ENCODE measurements at regions not wholly inside any gene's neighbourhood (a gene's known extent, or its start where the extent isn't known, plus 50 kb on each side); places are given as distances from the start of the nearest gene placed in this dataset.

DNA sequence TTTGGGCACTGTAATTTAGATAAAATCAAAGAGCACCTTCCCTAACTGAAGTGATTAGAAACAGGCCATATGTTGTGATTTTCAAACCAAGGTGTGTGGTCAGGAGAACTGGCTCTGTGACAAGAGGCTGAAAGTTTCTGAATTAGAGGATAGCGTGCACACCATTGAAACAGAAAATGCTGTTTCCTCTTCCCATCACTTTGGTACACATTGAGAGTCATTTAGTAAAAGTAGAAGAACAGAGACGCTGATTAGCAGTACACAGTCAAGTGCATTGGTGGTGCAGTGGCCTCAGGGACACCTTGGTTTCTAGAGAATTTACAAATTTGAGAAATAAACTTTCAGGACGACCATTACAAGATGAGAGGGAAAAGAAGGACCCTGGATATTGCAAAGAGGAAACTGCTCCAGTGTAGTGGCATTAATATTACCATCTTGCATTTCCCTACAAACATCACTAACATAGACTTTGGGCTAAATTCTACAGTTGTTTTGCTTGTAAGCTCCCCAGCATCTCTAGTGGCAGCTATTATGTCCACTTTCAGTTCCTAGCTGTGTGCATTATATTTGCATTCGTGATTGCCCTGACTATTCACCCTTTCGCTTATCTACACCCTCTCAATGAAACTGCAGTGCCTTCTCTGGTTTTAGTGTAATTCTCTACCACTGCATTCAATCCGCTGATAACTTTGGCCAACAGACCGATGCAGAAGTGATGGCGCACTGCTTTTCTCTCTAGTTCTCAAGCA lies 728.1 kb upstream of the GRM7 start:
- no peaks in the 10 kb centered on the region for H3F3A ChIP-seq (ENCODE audit: insufficient read depth, low read length)
- no peaks in the 10 kb centered on the region for H3K79me2 ChIP-seq (ENCODE audit: low read length)
- H3K9me2 ChIP-seq (replicated peaks; ENCODE audit: insufficient read depth, low read length) = no peaks in the 10 kb centered on the region
- H3K9ac ChIP-seq (ENCODE audit: low read length) = no peak overlapping the region
- TF ChIP-seq, protein P1, sequence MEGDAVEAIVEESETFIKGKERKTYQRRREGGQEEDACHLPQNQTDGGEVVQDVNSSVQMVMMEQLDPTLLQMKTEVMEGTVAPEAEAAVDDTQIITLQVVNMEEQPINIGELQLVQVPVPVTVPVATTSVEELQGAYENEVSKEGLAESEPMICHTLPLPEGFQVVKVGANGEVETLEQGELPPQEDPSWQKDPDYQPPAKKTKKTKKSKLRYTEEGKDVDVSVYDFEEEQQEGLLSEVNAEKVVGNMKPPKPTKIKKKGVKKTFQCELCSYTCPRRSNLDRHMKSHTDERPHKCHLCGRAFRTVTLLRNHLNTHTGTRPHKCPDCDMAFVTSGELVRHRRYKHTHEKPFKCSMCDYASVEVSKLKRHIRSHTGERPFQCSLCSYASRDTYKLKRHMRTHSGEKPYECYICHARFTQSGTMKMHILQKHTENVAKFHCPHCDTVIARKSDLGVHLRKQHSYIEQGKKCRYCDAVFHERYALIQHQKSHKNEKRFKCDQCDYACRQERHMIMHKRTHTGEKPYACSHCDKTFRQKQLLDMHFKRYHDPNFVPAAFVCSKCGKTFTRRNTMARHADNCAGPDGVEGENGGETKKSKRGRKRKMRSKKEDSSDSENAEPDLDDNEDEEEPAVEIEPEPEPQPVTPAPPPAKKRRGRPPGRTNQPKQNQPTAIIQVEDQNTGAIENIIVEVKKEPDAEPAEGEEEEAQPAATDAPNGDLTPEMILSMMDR (IDR thresholded peaks at IDR 0.05; ENCODE audit: low read length) = no peak
- TF ChIP-seq EZH2 (optimal IDR thresholded peaks at IDR 0.05; ENCODE audit: low read depth, low read length) = no peak
- no peak for TF ChIP-seq EZH2phosphoT487 (IDR thresholded peaks at IDR 0.05; ENCODE audit: low read length)
- no peak for DNase-seq
- no peak overlapping the region for H2AFZ ChIP-seq (ENCODE audit: low read length)
- H3K27me3 ChIP-seq (replicated peaks; ENCODE audit: insufficient read depth, low read length) = no peaks in the 10 kb centered on the region
- H3K4me1 ChIP-seq (ENCODE audit: low read length) = no peaks in the 10 kb centered on the region
- H3K4me2 ChIP-seq (ENCODE audit: low read depth, low read length) = no peak overlapping the region
- no peaks in the 10 kb centered on the region for H3K9me3 ChIP-seq (replicated peaks; ENCODE audit: insufficient read depth, low read length)
- no peaks in the 10 kb centered on the region for H3K36me3 ChIP-seq (replicated peaks; ENCODE audit: insufficient read depth, low read length)
- H3K27ac ChIP-seq (ENCODE audit: low read length) = no peak overlapping the region
- no peak overlapping the region for H3K4me3 ChIP-seq (ENCODE audit: low read length)
- no peaks in the 10 kb centered on the region for H4K20me1 ChIP-seq (ENCODE audit: insufficient read depth, low read length)

DNA sequence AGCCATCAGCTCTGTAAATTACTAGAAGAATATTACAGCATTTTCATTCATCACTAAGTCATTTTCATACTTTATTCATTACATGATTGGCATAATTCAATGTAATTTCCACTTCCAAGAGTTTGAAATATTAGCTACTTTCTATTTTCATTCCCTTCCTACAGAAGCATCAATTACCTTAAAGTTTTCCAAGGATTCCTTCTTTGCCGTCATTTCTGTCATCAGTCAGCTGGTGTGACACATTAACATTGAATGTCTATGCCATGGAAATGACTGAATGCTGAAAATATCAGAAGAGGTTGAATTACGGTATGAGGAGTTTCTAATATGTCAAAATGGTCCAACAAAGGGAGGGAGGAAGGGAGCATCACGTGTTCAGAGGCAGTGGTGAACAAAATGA lies 718.2 kb upstream of the GRM7 start:
- DNase-seq = no peak
- no peaks in the 10 kb centered on the region for H3K4me1 ChIP-seq (ENCODE audit: low read length)
- TF ChIP-seq EZH2phosphoT487 (IDR thresholded peaks at IDR 0.05; ENCODE audit: low read length) (no peak), EZH2 (optimal IDR thresholded peaks at IDR 0.05; ENCODE audit: low read depth, low read length) (no peak)
- TF ChIP-seq, protein P1 (IDR thresholded peaks at IDR 0.05; ENCODE audit: low read length) = no peak
- no peaks in the 10 kb centered on the region for H3F3A ChIP-seq (ENCODE audit: insufficient read depth, low read length)
- H3K36me3 ChIP-seq (replicated peaks; ENCODE audit: insufficient read depth, low read length) = no peaks in the 10 kb centered on the region
- no peak overlapping the region for H3K9ac ChIP-seq (ENCODE audit: low read length)
- no peaks in the 10 kb centered on the region for H3K27me3 ChIP-seq (replicated peaks; ENCODE audit: insufficient read depth, low read length)
- H3K9me3 ChIP-seq (replicated peaks; ENCODE audit: insufficient read depth, low read length) = no peaks in the 10 kb centered on the region
- H3K27ac ChIP-seq (ENCODE audit: low read length) = no peak overlapping the region
- no peak overlapping the region for H3K4me2 ChIP-seq (ENCODE audit: low read depth, low read length)
- no peaks in the 10 kb centered on the region for H3K9me2 ChIP-seq (replicated peaks; ENCODE audit: insufficient read depth, low read length)
- H3K79me2 ChIP-seq (ENCODE audit: low read length) = no peaks in the 10 kb centered on the region
- no peaks in the 10 kb centered on the region for H4K20me1 ChIP-seq (ENCODE audit: insufficient read depth, low read length)
- no peak overlapping the region for H2AFZ ChIP-seq (ENCODE audit: low read length)
- no peak overlapping the region for H3K4me3 ChIP-seq (ENCODE audit: low read length)

DNA sequence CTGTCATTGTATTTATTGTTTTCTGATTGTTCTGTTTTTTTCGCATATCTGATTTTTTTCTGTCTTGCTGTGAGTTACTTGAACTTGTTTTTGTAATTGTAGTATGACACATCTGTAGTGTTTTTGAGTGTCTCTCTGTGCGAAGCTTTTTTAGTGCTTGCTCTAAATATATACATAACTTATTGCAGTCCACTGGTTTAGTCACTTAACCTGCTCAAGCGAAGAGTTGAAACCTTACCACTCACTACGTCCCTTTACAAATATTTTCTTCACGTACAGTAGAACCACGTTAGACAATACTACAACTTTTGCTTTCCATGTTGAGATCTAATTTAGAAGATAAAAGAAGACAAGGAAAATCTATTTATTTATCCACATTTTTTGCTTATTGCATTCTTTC lies 713.0 kb upstream of the GRM7 start:
- no peaks in the 10 kb centered on the region for H3K27me3 ChIP-seq (replicated peaks; ENCODE audit: insufficient read depth, low read length)
- H3F3A ChIP-seq (ENCODE audit: insufficient read depth, low read length) = no peaks in the 10 kb centered on the region
- no peak overlapping the region for H2AFZ ChIP-seq (ENCODE audit: low read length)
- H3K9me2 ChIP-seq (replicated peaks; ENCODE audit: insufficient read depth, low read length) = no peaks in the 10 kb centered on the region
- TF ChIP-seq EZH2 (optimal IDR thresholded peaks at IDR 0.05; ENCODE audit: low read depth, low read length) (no peak), EZH2phosphoT487 (IDR thresholded peaks at IDR 0.05; ENCODE audit: low read length) (no peak)
- TF ChIP-seq, protein P1 (IDR thresholded peaks at IDR 0.05; ENCODE audit: low read length) = no peak
- H3K9me3 ChIP-seq (replicated peaks; ENCODE audit: insufficient read depth, low read length) = no peaks in the 10 kb centered on the region
- H3K4me1 ChIP-seq (ENCODE audit: low read length) = no peaks in the 10 kb centered on the region
- no peaks in the 10 kb centered on the region for H3K36me3 ChIP-seq (replicated peaks; ENCODE audit: insufficient read depth, low read length)
- H3K4me2 ChIP-seq (ENCODE audit: low read depth, low read length) = no peak overlapping the region
- no peak overlapping the region for H3K9ac ChIP-seq (ENCODE audit: low read length)
- no peaks in the 10 kb centered on the region for H3K79me2 ChIP-seq (ENCODE audit: low read length)
- H4K20me1 ChIP-seq (ENCODE audit: insufficient read depth, low read length) = no peaks in the 10 kb centered on the region
- no peak for DNase-seq
- H3K27ac ChIP-seq (ENCODE audit: low read length) = no peak overlapping the region
- H3K4me3 ChIP-seq (ENCODE audit: low read length) = no peak overlapping the region
